HG03175 (cell line): ENCODE measurements at regions not wholly inside any gene's neighbourhood (a gene's known extent, or its start where the extent isn't known, plus 50 kb on each side); places are given as distances from the start of the nearest gene placed in this dataset.

Experiments used
- ATAC-seq: cut with Tn5 transposase; IDR thresholded peaks from one replicate; pipeline ENCODE4 v1.9.1; 2021; ENCODE audit warnings: mild to moderate bottlenecking, moderate library complexity; ENCODE audit not compliant: unreplicated experiment

- ATAC-seq = no peak
Measured at GRCh38 chr14:53493320-53493719, 340.2 kb upstream of the DDHD1 start.

DNA sequence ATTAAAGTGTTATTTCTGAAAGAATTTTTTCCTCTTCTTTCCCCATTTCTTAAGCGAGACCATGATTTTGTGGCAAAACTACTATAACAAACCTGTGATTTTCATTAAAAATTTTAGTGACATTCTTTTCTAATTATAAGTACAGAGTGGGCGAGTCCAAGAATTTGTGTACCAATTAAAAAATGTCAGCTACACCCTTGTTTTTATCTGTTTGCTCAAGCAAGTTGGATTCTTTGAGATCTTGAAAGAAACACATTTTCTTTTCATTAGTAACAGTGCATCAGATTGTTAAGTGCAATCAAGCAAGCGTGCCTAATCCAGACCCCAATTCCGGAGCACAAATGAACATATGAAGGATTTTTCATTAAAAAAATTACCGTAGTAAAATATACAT is 338.8 kb upstream of the DDHD1 start:
- ATAC-seq = no peak

DNA sequence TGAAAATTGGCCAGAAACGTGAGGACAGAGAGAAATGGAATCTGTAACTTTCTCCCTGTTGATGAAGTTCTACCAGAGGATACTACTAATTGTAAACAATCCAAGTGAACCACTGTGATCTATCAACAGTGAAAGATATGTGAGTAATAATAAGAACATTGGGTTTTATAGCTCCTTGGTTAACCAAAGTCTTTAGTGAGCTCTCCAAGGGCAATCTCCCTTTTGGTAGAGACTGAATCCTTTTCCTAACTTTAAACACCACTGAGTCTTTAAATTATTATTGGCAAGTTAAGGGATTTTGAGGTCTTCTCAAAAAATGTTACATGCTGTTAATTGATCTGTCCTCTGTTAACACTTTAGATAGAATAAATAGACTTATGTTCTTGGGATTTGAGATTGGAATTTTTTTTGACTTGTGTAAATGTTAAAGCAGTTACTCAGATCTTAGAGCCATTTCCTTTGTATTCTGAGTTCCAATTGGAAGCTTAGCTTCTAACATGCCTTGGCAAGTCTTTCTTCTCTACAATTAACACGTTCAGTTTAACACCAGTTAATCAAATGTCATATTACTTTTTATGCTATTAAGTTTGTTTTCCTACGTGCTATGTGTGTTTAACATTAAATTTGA is 338.2 kb upstream of the DDHD1 start:
- no peak for ATAC-seq

DNA sequence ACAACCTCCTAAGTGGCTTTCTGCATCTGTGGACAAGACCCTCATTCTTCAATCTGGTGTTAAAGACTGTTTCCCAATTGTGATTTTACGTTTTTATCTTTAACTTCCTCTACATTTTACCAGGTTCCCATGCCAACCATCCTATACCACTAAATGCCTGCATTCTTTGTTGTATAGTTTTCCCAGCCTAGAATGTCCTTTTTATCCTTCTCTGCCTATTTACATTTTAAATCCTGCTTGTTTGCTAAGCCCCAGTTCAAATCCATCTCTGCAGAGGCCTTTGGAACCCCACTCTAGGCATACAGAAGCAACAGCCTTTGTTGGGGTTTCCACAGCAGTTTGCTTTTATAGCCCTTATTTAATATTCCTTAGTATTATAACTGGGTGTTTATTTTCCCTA is 325.1 kb upstream of the DDHD1 start:
- no peak for ATAC-seq

GRCh38 chr14:53473480-53473879 is 320.4 kb upstream of the DDHD1 start:
- ATAC-seq = no peak

GRCh38 chr14:53472306-53472705 is 319.2 kb upstream of the DDHD1 start:
- no peak for ATAC-seq

- no peak for ATAC-seq
Measured at GRCh38 chr14:53470351-53471043, 317.4 kb upstream of the DDHD1 start.

- ATAC-seq = no peak
Measured at GRCh38 chr14:53468876-53469275, 315.8 kb upstream of the DDHD1 start.

GRCh38 chr14:53464376-53464775 is 311.3 kb upstream of the DDHD1 start:
- no peak for ATAC-seq

DNA sequence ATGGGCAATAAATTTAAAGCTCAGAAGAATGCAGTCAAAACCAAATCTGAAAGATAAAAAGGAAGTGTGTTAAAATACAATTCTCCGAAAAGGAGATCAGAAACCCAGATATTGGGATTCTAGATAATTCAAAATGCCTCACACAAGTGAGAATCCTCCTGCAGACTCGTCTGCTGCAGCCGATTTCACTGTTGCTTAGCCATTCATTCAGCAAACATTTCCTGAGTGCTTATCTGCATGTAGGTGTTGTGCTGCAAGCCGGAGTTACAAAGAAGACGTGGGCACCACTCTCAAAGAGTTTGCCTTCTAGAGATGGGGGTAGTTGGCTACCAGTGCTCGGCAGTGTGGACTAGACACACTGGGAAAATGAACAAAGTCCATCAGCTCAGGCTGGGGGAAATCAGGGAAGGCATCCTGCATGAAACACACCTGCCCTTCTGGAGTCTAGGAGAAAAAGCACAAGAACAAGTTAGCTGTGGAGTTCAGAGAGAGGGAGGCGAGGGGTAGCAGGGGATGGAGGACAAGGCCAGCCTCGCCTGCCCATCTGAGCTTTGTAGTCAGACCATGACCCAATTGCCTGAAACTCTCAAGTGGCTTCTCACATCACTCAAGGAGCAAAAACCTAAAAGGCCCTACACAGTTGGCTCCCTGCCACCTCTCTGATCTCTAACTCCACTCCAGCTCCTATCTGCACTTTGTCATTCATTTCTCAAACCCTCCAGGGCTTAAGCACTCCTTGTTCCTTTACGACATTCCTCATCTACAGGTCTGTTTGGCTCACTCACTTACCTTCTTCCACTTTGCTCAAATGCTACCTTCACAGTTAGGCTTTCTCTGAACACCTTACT is 310.0 kb upstream of the DDHD1 start:
- no peak for ATAC-seq

GRCh38 chr14:53461858-53462257 is 308.7 kb upstream of the DDHD1 start:
- no peak for ATAC-seq

- no peak for ATAC-seq
Measured at GRCh38 chr14:53460544-53460943, 307.4 kb upstream of the DDHD1 start.

- no peak for ATAC-seq
Measured at GRCh38 chr14:53458368-53458814, 305.3 kb upstream of the DDHD1 start.

GRCh38 chr14:53456931-53457330 is 303.8 kb upstream of the DDHD1 start:
- ATAC-seq = no peak

GRCh38 chr14:53452005-53452673 is 299.0 kb upstream of the DDHD1 start:
- ATAC-seq = no peak

DNA sequence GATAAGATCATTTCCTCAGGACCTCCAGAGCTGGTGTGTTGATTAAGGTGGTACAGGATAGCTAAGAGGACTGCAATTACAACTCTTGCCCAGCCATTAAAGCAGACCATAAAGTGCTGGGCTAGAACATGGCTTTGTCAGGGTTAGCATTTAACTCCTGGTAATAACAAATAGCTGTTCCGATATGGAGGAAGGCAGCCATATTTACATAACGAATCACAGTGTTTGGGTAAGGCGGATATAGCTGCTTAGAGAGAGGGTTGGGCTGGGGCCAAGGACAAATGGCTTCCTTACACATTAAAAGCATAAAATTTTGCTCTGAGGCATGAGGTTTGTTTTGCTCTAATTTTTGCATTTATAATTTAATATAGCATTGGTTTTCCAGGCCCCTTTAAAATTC is 297.7 kb upstream of the DDHD1 start:
- ATAC-seq = no peak

DNA sequence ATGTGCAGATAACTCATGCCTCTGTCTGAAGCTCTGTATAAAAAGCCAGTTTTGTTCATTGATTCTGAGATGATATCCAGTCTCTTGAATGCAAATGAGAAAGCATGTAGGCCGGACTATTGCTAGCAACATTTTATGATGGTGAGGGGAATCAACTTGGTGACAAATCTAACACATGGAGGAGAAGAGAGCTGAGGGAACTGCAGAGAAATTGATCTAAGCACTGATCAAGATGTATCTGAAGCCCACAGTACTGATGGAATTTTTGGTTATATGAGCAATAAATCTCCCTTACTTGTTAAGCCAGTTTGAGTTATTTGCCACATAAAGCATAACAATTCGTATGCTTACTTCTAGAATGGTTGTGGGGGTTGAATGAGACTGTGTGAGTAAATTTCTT is 295.6 kb upstream of the DDHD1 start:
- no peak for ATAC-seq

GRCh38 chr14:53444677-53445312 is 291.7 kb upstream of the DDHD1 start:
- no peak for ATAC-seq

GRCh38 chr14:53441789-53442188 is 288.7 kb upstream of the DDHD1 start:
- ATAC-seq = no peak

- ATAC-seq = no peak
Measured at GRCh38 chr14:53437858-53438257, 284.7 kb upstream of the DDHD1 start.

DNA sequence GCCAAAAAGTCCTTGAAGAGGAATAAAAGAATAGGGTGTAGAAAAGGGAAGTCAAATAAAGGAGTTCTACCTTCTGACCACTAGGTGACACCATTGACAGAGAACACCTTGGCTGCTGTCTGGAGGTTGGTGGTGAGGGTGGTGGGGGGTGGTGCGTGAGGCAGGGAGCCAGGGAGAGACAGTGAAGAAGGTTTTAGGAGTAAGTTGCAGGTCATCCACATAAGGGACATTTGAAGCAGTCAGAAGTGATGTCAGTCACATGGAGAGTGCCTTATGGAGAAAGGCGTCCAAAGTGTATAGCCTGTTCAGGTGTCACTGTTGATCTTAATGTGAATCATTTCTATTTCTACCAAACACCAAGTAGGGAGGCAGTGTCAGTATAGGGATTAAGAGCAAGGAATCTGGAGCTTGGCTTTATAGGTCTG is 279.3 kb upstream of the DDHD1 start:
- ATAC-seq = peak; percentile 82
